ENCODE measurements at regions not wholly inside any gene's neighbourhood (a gene's known extent, or its start where the extent isn't known, plus 50 kb on each side); places are given as distances from the start of the nearest gene placed in this dataset.

DNA sequence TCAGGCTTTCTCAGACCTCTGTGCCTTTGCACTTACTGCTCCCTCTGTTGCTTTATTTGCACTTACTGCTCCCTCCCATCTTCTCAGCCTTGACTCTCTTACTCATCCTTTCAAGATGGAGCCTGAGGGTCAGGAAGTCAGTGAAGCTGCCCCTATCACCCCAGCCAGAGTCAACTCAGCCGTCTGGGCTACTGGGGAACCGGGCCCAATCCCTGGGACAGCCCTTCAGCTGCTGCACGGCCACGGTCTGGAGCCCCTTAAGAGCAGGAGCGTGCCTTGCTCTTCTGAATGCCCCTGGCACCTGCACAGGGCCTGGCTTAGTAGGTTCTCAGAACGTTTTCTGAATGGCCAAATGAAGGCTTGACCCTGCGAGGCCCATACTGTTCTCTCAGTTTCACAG is 244.4 kb downstream of the FOXD2 start:
- Histone ChIP-seq H3K9me3 (ENCODE audit: insufficient read depth, low read depth) (no peaks in the 10 kb centered on the region), H3K4me3 (no peak overlapping the region), H3K4me2 (no peak overlapping the region), H3K27me3 (ENCODE audit: insufficient read depth, low read depth) (no peaks in the 10 kb centered on the region), H3K27ac (no peak overlapping the region), H3K9me2 (ENCODE audit: insufficient read depth) (no peaks in the 10 kb centered on the region), H3F3A (ENCODE audit: insufficient read depth, low read depth) (no peaks in the 10 kb centered on the region; the same call in 1 of the 2 replicates), H4K20me1 (ENCODE audit: insufficient read depth) (no peaks in the 10 kb centered on the region), H3K79me2 (ENCODE audit: low read depth) (no peaks in the 10 kb centered on the region), H3K4me1 (replicated peaks; ENCODE audit: insufficient read depth) (0 out of 2 replicates have a peak, but pooled peaks cover 6% of the 10 kb centered on the region), H2AFZ (no peak overlapping the region), H3K36me3 (ENCODE audit: low read depth) (no peaks in the 10 kb centered on the region)
- ChIA-PET CTCF (no interaction called here), POLR2A (ENCODE audit: unreplicated experiment) (no interaction called here)
- BruUV-seq (replicated peaks) = no TSS peak
- intact Hi-C loops (cut with micrococcal nuclease; ENCODE audit: unreplicated experiment) = no loop called here
- no peak for DNase-seq
- no peak for TF ChIP-seq EZH2 (IDR thresholded peaks at IDR 0.05; ENCODE audit: low read depth)

- TF ChIP-seq, protein P1, sequence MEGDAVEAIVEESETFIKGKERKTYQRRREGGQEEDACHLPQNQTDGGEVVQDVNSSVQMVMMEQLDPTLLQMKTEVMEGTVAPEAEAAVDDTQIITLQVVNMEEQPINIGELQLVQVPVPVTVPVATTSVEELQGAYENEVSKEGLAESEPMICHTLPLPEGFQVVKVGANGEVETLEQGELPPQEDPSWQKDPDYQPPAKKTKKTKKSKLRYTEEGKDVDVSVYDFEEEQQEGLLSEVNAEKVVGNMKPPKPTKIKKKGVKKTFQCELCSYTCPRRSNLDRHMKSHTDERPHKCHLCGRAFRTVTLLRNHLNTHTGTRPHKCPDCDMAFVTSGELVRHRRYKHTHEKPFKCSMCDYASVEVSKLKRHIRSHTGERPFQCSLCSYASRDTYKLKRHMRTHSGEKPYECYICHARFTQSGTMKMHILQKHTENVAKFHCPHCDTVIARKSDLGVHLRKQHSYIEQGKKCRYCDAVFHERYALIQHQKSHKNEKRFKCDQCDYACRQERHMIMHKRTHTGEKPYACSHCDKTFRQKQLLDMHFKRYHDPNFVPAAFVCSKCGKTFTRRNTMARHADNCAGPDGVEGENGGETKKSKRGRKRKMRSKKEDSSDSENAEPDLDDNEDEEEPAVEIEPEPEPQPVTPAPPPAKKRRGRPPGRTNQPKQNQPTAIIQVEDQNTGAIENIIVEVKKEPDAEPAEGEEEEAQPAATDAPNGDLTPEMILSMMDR (conservative IDR thresholded peaks at IDR 0.05) = no peak
- TF ChIP-seq EZH2 (IDR thresholded peaks at IDR 0.05; ENCODE audit: low read depth) = no peak
- Histone ChIP-seq H2AFZ (no peak overlapping the region), H3F3A (ENCODE audit: insufficient read depth, low read depth) (no peaks in the 10 kb centered on the region; the same call in 1 of the 2 replicates), H3K4me2 (no peak overlapping the region), H3K36me3 (ENCODE audit: low read depth) (no peaks in the 10 kb centered on the region), H3K4me1 (replicated peaks; ENCODE audit: insufficient read depth) (0 out of 2 replicates have a peak, but pooled peaks cover 6% of the 10 kb centered on the region), H3K79me2 (ENCODE audit: low read depth) (no peaks in the 10 kb centered on the region), H3K9me3 (ENCODE audit: insufficient read depth, low read depth) (no peaks in the 10 kb centered on the region), H3K9me2 (ENCODE audit: insufficient read depth) (no peaks in the 10 kb centered on the region), H3K27me3 (ENCODE audit: insufficient read depth, low read depth) (no peaks in the 10 kb centered on the region), H3K4me3 (no peak overlapping the region), H4K20me1 (ENCODE audit: insufficient read depth) (no peaks in the 10 kb centered on the region), H3K27ac (no peak overlapping the region)
- POLR2A ChIA-PET (ENCODE audit: unreplicated experiment) = no interaction called here
- BruUV-seq (replicated peaks) = no TSS peak
- DNase-seq = no peak
- CTCF ChIA-PET = no interaction called here
- intact Hi-C loops (cut with micrococcal nuclease; ENCODE audit: unreplicated experiment) = no loop called here
Observed at GRCh38 chr1:47682786-47683350, 245.0 kb downstream of the FOXD2 start.

- Histone ChIP-seq H3K27ac (no peak overlapping the region), H3K27me3 (ENCODE audit: insufficient read depth, low read depth) (no peaks in the 10 kb centered on the region), H3K4me3 (no peak overlapping the region), H3K9me3 (ENCODE audit: insufficient read depth, low read depth) (no peaks in the 10 kb centered on the region), H2AFZ (no peak overlapping the region), H4K20me1 (ENCODE audit: insufficient read depth) (no peaks in the 10 kb centered on the region), H3K4me1 (replicated peaks; ENCODE audit: insufficient read depth) (0 out of 2 replicates have a peak, but pooled peaks cover 6% of the 10 kb centered on the region), H3K36me3 (ENCODE audit: low read depth) (no peaks in the 10 kb centered on the region), H3K79me2 (ENCODE audit: low read depth) (no peaks in the 10 kb centered on the region), H3K4me2 (no peak overlapping the region), H3F3A (ENCODE audit: insufficient read depth, low read depth) (no peaks in the 10 kb centered on the region; the same call in 1 of the 2 replicates), H3K9me2 (ENCODE audit: insufficient read depth) (no peaks in the 10 kb centered on the region)
- ChIA-PET CTCF (no interaction called here), POLR2A (ENCODE audit: unreplicated experiment) (interaction anchor here (0.6 kb wide), 1 partner anchor 9 kb away, joined by 3 read pairs; no protein-coding TSS in a partner anchor)
- TF ChIP-seq, protein P1 (conservative IDR thresholded peaks at IDR 0.05) = no peak
- no peak for TF ChIP-seq EZH2 (IDR thresholded peaks at IDR 0.05; ENCODE audit: low read depth)
- intact Hi-C loops (cut with micrococcal nuclease; ENCODE audit: unreplicated experiment) = no loop called here
- no peak for DNase-seq
- BruUV-seq (replicated peaks) = no TSS peak
Observed at GRCh38 chr1:47683401-47683800, 245.6 kb downstream of the FOXD2 start.

- no peaks in the 10 kb centered on the region; the same call in 1 of the 2 replicates for H3F3A ChIP-seq (ENCODE audit: insufficient read depth, low read depth)
- no peak overlapping the region for H2AFZ ChIP-seq
- H3K27ac ChIP-seq = no peak overlapping the region
- TF ChIP-seq, protein P1 (conservative IDR thresholded peaks at IDR 0.05) = no peak
- TF ChIP-seq EZH2 (IDR thresholded peaks at IDR 0.05; ENCODE audit: low read depth) = no peak
- H3K9me2 ChIP-seq (ENCODE audit: insufficient read depth) = no peaks in the 10 kb centered on the region
- intact Hi-C loops (cut with micrococcal nuclease; ENCODE audit: unreplicated experiment) = no loop called here
- CTCF ChIA-PET = no interaction called here
- no peak overlapping the region for H3K4me3 ChIP-seq
- POLR2A ChIA-PET (ENCODE audit: unreplicated experiment) = no interaction called here
- 0 out of 2 replicates have a peak overlapping the region, but pooled peaks have one; percentile 1 for H3K4me2 ChIP-seq
- no TSS peak for BruUV-seq (replicated peaks)
- H3K79me2 ChIP-seq (ENCODE audit: low read depth) = no peaks in the 10 kb centered on the region
- H3K9me3 ChIP-seq (ENCODE audit: insufficient read depth, low read depth) = no peaks in the 10 kb centered on the region
- no peaks in the 10 kb centered on the region for H4K20me1 ChIP-seq (ENCODE audit: insufficient read depth)
- H3K27me3 ChIP-seq (ENCODE audit: insufficient read depth, low read depth) = no peaks in the 10 kb centered on the region
- 0 out of 2 replicates have a peak, but pooled peaks cover 6% of the 10 kb centered on the region for H3K4me1 ChIP-seq (replicated peaks; ENCODE audit: insufficient read depth)
- no peak for DNase-seq
- H3K36me3 ChIP-seq (ENCODE audit: low read depth) = no peaks in the 10 kb centered on the region
Observed at GRCh38 chr1:47684518-47684917, 246.7 kb downstream of the FOXD2 start.
